PC-3 (cell line): ENCODE measurements at regions not wholly inside any gene's neighbourhood (a gene's known extent, or its start where the extent isn't known, plus 50 kb on each side); places are given as distances from the start of the nearest gene placed in this dataset.

Experiments
- ATAC-seq: fragments of 200-7000 bp; cut with Tn5 transposase; 2 replicates; pipeline ENCODE4 v1.9.1; 2020; ENCODE audit warnings: mild to moderate bottlenecking, moderate library complexity
- BruUV-seq: library from RNA; stranded (reverse); fragments of 400-500 nt; replicated peaks from 2 replicates; lab custom pipeline; 2021; lab: Mats Ljungman, UMichigan
- CTCF ChIA-PET: fragments of 300-600 bp; sonication (Branson Sonifier 250); formaldehyde crosslinking; loops from one replicate; lab custom pipeline; 2022; ENCODE audit warnings: antibody characterized with exemption; lab: Charles Lee
- POLR2A ChIA-PET: fragments of 300-600 bp; sonication (Branson Sonifier 250); formaldehyde crosslinking; loops from one replicate; lab custom pipeline; 2022; ENCODE audit warnings: antibody characterized with exemption; ENCODE audit not compliant: unreplicated experiment; lab: Charles Lee
- DNase-seq: peaks from one replicate; pipeline ENCODE4 v3.0.0-alpha.2; 2015
- H2AFZ ChIP-seq: fragments of 300-600 bp; sonication (generic); 2 replicates; pipeline ENCODE4 v1.6.0; 2016; ENCODE audit warnings: antibody characterized with exemption, low read length
- H3F3A ChIP-seq: fragments of 300-600 bp; sonication (generic); one replicate; pipeline ENCODE4 v1.6.0; 2017; ENCODE audit warnings: antibody characterized with exemption, low read length, control low read depth, mild to moderate bottlenecking; ENCODE audit not compliant: unreplicated experiment
- H3K27ac ChIP-seq: fragments of 300-600 bp; sonication (generic); 2 replicates; pipeline ENCODE4 v1.5.1; 2016; ENCODE audit warnings: mild to moderate bottlenecking, low read length
- H3K27me3 ChIP-seq: fragments of 300-600 bp; sonication (generic); 2 replicates; pipeline ENCODE4 v1.6.1; 2016; ENCODE audit warnings: low read length, mixed read lengths
- H3K36me3 ChIP-seq: fragments of 300-600 bp; sonication (generic); 2 replicates; pipeline ENCODE4 v1.6.1; 2016; ENCODE audit warnings: low read depth, mixed run types, low read length, mixed read lengths
- H3K4me1 ChIP-seq: fragments of 300-600 bp; sonication (generic); 2 replicates; pipeline ENCODE4 v1.5.1; 2016; ENCODE audit warnings: low read length; ENCODE audit not compliant: insufficient read depth
- H3K4me2 ChIP-seq: fragments of 300-600 bp; sonication (generic); 2 replicates; pipeline ENCODE4 v1.6.0; 2016; ENCODE audit warnings: low read length
- H3K4me3 ChIP-seq: fragments of 300-600 bp; sonication (generic); 2 replicates; pipeline ENCODE4 v1.5.1; 2016; ENCODE audit warnings: mild to moderate bottlenecking, low read length, mixed read lengths
- H3K79me2 ChIP-seq: fragments of 300-600 bp; sonication (generic); 2 replicates; pipeline ENCODE4 v1.6.1; 2017; ENCODE audit warnings: low read length, mixed read lengths
- H3K9ac ChIP-seq: fragments of 300-600 bp; sonication (generic); 2 replicates; pipeline ENCODE4 v1.6.0; 2016; ENCODE audit warnings: mild to moderate bottlenecking, low read length
- H3K9me2 ChIP-seq: fragments of 300-600 bp; sonication (generic); replicated peaks from 2 replicates; pipeline ENCODE4 v1.6.1; 2016; ENCODE audit warnings: mixed run types, low read length, mixed read lengths
- H3K9me3 ChIP-seq: fragments of 300-600 bp; sonication (generic); 2 replicates; pipeline ENCODE4 v1.6.1; 2016; ENCODE audit warnings: low read length, mixed read lengths
- H4K20me1 ChIP-seq: fragments of 300-600 bp; sonication (generic); 2 replicates; pipeline ENCODE4 v1.6.1; 2016; ENCODE audit warnings: low read length, mixed read lengths
- CTCF ChIP-seq: fragments of 300-600 bp; sonication (generic); conservative IDR thresholded peaks from 2 replicates; pipeline ENCODE4 v1.5.1; 2017; ENCODE audit warnings: antibody characterized with exemption, low read depth, mild to moderate bottlenecking, low read length
- EZH2 ChIP-seq: fragments of 300-600 bp; sonication (generic); IDR thresholded peaks from one replicate; pipeline ENCODE4 v1.6.1; 2017; ENCODE audit warnings: antibody characterized with exemption, mild to moderate bottlenecking, low read length; ENCODE audit not compliant: unreplicated experiment
- EZH2phosphoT487 ChIP-seq: fragments of 300-600 bp; sonication (generic); IDR thresholded peaks from 2 replicates; pipeline ENCODE4 v1.6.1; 2018; ENCODE audit warnings: mild to moderate bottlenecking, antibody characterized with exemption, low read length, borderline replicate concordance
- intact Hi-C: fragments of 100-400 bp; cut with micrococcal nuclease; formaldehyde crosslinking; loops from 2 replicates; pipeline ENCODE4 v1.9.0; 2023

GRCh38 chr6:11431455-11431937 is 106.1 kb upstream of the TMEM170B start:
- Histone ChIP-seq H3K9me2 (no peaks in the 10 kb centered on the region), H3K4me2 (peak overlapping the region; percentile 90), H3K27me3 (no peaks in the 10 kb centered on the region), H3K9ac (peak overlapping the region; percentile 39; the same call in 1 of the 2 replicates), H2AFZ (no peak overlapping the region), H3K36me3 (no peaks in the 10 kb centered on the region), H3K4me1 (peaks cover 76% of the 10 kb centered on the region), H3K4me3 (no peak overlapping the region), H4K20me1 (no peaks in the 10 kb centered on the region), H3F3A (peaks cover 20% of the 10 kb centered on the region), H3K79me2 (no peaks in the 10 kb centered on the region), H3K9me3 (no peaks in the 10 kb centered on the region), H3K27ac (peak overlapping the region; percentile 98)
- intact Hi-C loops: loop anchor here (5.0 to 10.0 kb wide), 2 partner anchors 89 to 287 kb away; no protein-coding TSS in a partner anchor
- no TSS peak for BruUV-seq
- DNase-seq (no peak), ATAC-seq (no peak)
- POLR2A ChIA-PET: no interaction called here
- TF ChIP-seq EZH2 (no peak), CTCF (no peak), EZH2phosphoT487 (no peak)
- CTCF ChIA-PET: no interaction called here

- no TSS peak for BruUV-seq
- Histone ChIP-seq H3K79me2 (no peaks in the 10 kb centered on the region), H3K4me2 (no peak overlapping the region), H4K20me1 (no peaks in the 10 kb centered on the region), H3K9me3 (no peaks in the 10 kb centered on the region), H3K9ac (no peak overlapping the region), H3K4me3 (no peak overlapping the region), H2AFZ (no peak overlapping the region), H3K4me1 (peaks cover 79% of the 10 kb centered on the region), H3F3A (peaks cover 17% of the 10 kb centered on the region), H3K27me3 (no peaks in the 10 kb centered on the region), H3K36me3 (no peaks in the 10 kb centered on the region), H3K27ac (no peak overlapping the region), H3K9me2 (no peaks in the 10 kb centered on the region)
- ChIA-PET CTCF (no interaction called here), POLR2A (no interaction called here)
- ATAC-seq: no peak
- DNase-seq: no peak
- intact Hi-C loops: loop anchor here (5.0 to 10.0 kb wide), 2 partner anchors 88 to 285 kb away; no protein-coding TSS in a partner anchor
- TF ChIP-seq EZH2: no peak
- no peak for TF ChIP-seq EZH2phosphoT487
- TF ChIP-seq CTCF: no peak
Measured at GRCh38 chr6:11430036-11430435, 107.5 kb upstream of the TMEM170B start.

- no peak overlapping the region for H3K4me3 ChIP-seq
- H4K20me1 ChIP-seq: no peaks in the 10 kb centered on the region
- peaks cover 79% of the 10 kb centered on the region for H3K4me1 ChIP-seq
- intact Hi-C loops: no loop called here
- POLR2A ChIA-PET: no interaction called here
- no peak overlapping the region for H3K9ac ChIP-seq
- H3K9me2 ChIP-seq: no peaks in the 10 kb centered on the region
- H2AFZ ChIP-seq: no peak overlapping the region
- CTCF ChIA-PET: no interaction called here
- H3K9me3 ChIP-seq: no peaks in the 10 kb centered on the region
- no peaks in the 10 kb centered on the region for H3K36me3 ChIP-seq
- H3F3A ChIP-seq: peaks cover 16% of the 10 kb centered on the region
- H3K27me3 ChIP-seq: no peaks in the 10 kb centered on the region
- no TSS peak for BruUV-seq
- TF ChIP-seq EZH2phosphoT487 (no peak), EZH2 (no peak), CTCF (no peak)
- ATAC-seq: no peak
- no peak overlapping the region for H3K4me2 ChIP-seq
- H3K27ac ChIP-seq: no peak overlapping the region
- H3K79me2 ChIP-seq: no peaks in the 10 kb centered on the region
- DNase-seq: no peak
Measured at GRCh38 chr6:11429577-11429976, 108.0 kb upstream of the TMEM170B start.
